ENCODE measurements at regions not wholly inside any gene's neighbourhood (a gene's known extent, or its start where the extent isn't known, plus 50 kb on each side); places are given as distances from the start of the nearest gene placed in this dataset.

GRCh38 chr16:55081622-55082590 lies 151.2 kb downstream of the IRX5 start:
- H4K20me1 ChIP-seq (ENCODE audit: control insufficient read depth, extremely low read depth, insufficient read depth, low read length): no peaks in the 10 kb centered on the region
- no peak overlapping the region for H3K27ac ChIP-seq (ENCODE audit: control insufficient read depth, insufficient read depth, low read length)
- dilution Hi-C loops (cut with MboI; ENCODE audit: extremely low pct_ligation_motif_present, low sequenced_read_pairs): no loop called here
- H3K4me1 ChIP-seq (ENCODE audit: control insufficient read depth, extremely low read depth, insufficient read depth, low read length): no peaks in the 10 kb centered on the region
- H3K36me3 ChIP-seq (ENCODE audit: control insufficient read depth in 2 of 2, extremely low read depth in 1 of 2, insufficient read depth in 2 of 2, low read length in 2 of 2): no peaks in the 10 kb centered on the region
- no peaks in the 10 kb centered on the region for H3K9me1 ChIP-seq (ENCODE audit: control insufficient read depth, extremely low read depth, insufficient read depth, low read length)
- TF ChIP-seq EZH2 (IDR thresholded peaks at IDR 0.05; ENCODE audit: low read length): no peak
- no peak for TF ChIP-seq CTCF (optimal IDR thresholded peaks at IDR 0.05 in 1 of 3, IDR thresholded peaks at IDR 0.05 in 1 of 3, conservative IDR thresholded peaks at IDR 0.05 in 1 of 3; ENCODE audit: extremely low read depth in 1 of 3, insufficient read depth in 2 of 3, low read length in 3 of 3)
- H3K9ac ChIP-seq (ENCODE audit: control insufficient read depth, extremely low read depth, insufficient read depth, low read length): no peak overlapping the region
- FAIRE-seq (no peak), DNase-seq (ENCODE audit: low read depth, low spot score) (no peak)
- no peak overlapping the region for H2AFZ ChIP-seq (ENCODE audit: control insufficient read depth, low read length)
- H3K79me2 ChIP-seq (ENCODE audit: control insufficient read depth, insufficient read depth, low read length): no peaks in the 10 kb centered on the region
- H3K27me3 ChIP-seq (ENCODE audit: control insufficient read depth, extremely low read depth, insufficient read depth, low read length): no peaks in the 10 kb centered on the region
- H3K4me2 ChIP-seq (ENCODE audit: control insufficient read depth, extremely low read depth, insufficient read depth, low read depth, low read length): no peak overlapping the region
- H3K4me3 ChIP-seq (ENCODE audit: control insufficient read depth in 2 of 3, extremely low read depth in 1 of 3, insufficient read depth in 2 of 3, low read depth in 1 of 3, low read length in 3 of 3): no peak overlapping the region
- H3K9me3 ChIP-seq (ENCODE audit: control insufficient read depth, low read depth, low read length): no peaks in the 10 kb centered on the region

- Histone ChIP-seq H3K27ac (ENCODE audit: control insufficient read depth, insufficient read depth, low read length) (no peak overlapping the region), H4K20me1 (ENCODE audit: control insufficient read depth, extremely low read depth, insufficient read depth, low read length) (no peaks in the 10 kb centered on the region), H3K9me1 (ENCODE audit: control insufficient read depth, extremely low read depth, insufficient read depth, low read length) (no peaks in the 10 kb centered on the region), H3K4me2 (ENCODE audit: control insufficient read depth, extremely low read depth, insufficient read depth, low read depth, low read length) (no peak overlapping the region), H3K9ac (ENCODE audit: control insufficient read depth, extremely low read depth, insufficient read depth, low read length) (no peak overlapping the region), H3K36me3 (ENCODE audit: control insufficient read depth in 2 of 2, extremely low read depth in 1 of 2, insufficient read depth in 2 of 2, low read length in 2 of 2) (no peaks in the 10 kb centered on the region), H3K4me3 (ENCODE audit: control insufficient read depth in 2 of 3, extremely low read depth in 1 of 3, insufficient read depth in 2 of 3, low read depth in 1 of 3, low read length in 3 of 3) (no peak overlapping the region), H3K4me1 (ENCODE audit: control insufficient read depth, extremely low read depth, insufficient read depth, low read length) (no peaks in the 10 kb centered on the region), H3K9me3 (ENCODE audit: control insufficient read depth, low read depth, low read length) (no peaks in the 10 kb centered on the region), H2AFZ (ENCODE audit: control insufficient read depth, low read length) (no peak overlapping the region), H3K27me3 (ENCODE audit: control insufficient read depth, extremely low read depth, insufficient read depth, low read length) (no peaks in the 10 kb centered on the region), H3K79me2 (ENCODE audit: control insufficient read depth, insufficient read depth, low read length) (no peaks in the 10 kb centered on the region)
- dilution Hi-C loops (cut with MboI; ENCODE audit: extremely low pct_ligation_motif_present, low sequenced_read_pairs): no loop called here
- no peak for FAIRE-seq
- no peak for DNase-seq (ENCODE audit: low read depth, low spot score)
- TF ChIP-seq CTCF (optimal IDR thresholded peaks at IDR 0.05 in 1 of 3, IDR thresholded peaks at IDR 0.05 in 1 of 3, conservative IDR thresholded peaks at IDR 0.05 in 1 of 3; ENCODE audit: extremely low read depth in 1 of 3, insufficient read depth in 2 of 3, low read length in 3 of 3): no peak
- no peak for TF ChIP-seq EZH2 (IDR thresholded peaks at IDR 0.05; ENCODE audit: low read length)
These were observed 151.9 kb downstream of the IRX5 start for GRCh38 chr16:55082591-55082976.
